AG04449 (cell line): ENCODE measurements at regions not wholly inside any gene's neighbourhood (a gene's known extent, or its start where the extent isn't known, plus 50 kb on each side); places are given as distances from the start of the nearest gene placed in this dataset.

Experiments used
- CTCF ChIA-PET: fragments of 350-600 bp; formaldehyde crosslinking; extraction: SDS; loops from one replicate; lab custom pipeline; 2021; ENCODE audit warnings: antibody characterized with exemption; lab: Yijun Ruan, JAX
- POLR2A ChIA-PET: fragments of 400-600, 350-600 bp; formaldehyde crosslinking; extraction: SDS; loops from one replicate; lab custom pipeline; 2020; ENCODE audit warnings: antibody characterized with exemption, inconsistent platforms; lab: Yijun Ruan, JAX
- DNase-seq: peaks from one replicate; pipeline ENCODE4 v3.0.0-alpha.2; 2010; ENCODE audit warnings: low read depth, low spot score
- H3K4me3 ChIP-seq: 2 replicates; pipeline ENCODE4 v1.5.1; 2011; ENCODE audit warnings: low read depth, mild to moderate bottlenecking, control low read depth, low read length
- TF ChIP-seq, protein P1 (sequence below): IDR thresholded peaks from one replicate; pipeline ENCODE4 v1.5.1; 2011; ENCODE audit warnings: mild to moderate bottlenecking, moderate library complexity, low read length, control low read depth, inconsistent platforms; ENCODE audit not compliant: insufficient read depth; ENCODE audit errors: missing control alignments

DNA sequence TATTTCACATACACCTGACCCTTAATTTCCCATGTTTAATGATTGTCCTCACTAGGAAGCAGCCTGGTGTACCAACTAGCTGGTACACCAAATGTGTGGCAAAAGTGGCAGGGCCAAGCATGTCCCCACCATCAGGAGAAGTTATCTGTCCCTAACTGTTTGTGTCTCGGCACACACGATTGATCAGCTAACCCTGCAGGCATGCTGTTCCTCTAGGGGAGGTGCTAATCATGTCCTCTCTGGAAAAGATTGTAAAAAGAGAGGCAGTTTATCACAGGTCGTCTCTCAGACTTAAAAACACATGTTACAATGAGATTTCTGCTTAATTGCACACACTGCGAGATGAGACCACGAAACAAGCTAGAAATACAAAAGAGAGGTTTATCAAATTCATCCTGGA lies 342.7 kb downstream of the DIRAS2 start:
- no peak for DNase-seq
- TF ChIP-seq, protein P1, sequence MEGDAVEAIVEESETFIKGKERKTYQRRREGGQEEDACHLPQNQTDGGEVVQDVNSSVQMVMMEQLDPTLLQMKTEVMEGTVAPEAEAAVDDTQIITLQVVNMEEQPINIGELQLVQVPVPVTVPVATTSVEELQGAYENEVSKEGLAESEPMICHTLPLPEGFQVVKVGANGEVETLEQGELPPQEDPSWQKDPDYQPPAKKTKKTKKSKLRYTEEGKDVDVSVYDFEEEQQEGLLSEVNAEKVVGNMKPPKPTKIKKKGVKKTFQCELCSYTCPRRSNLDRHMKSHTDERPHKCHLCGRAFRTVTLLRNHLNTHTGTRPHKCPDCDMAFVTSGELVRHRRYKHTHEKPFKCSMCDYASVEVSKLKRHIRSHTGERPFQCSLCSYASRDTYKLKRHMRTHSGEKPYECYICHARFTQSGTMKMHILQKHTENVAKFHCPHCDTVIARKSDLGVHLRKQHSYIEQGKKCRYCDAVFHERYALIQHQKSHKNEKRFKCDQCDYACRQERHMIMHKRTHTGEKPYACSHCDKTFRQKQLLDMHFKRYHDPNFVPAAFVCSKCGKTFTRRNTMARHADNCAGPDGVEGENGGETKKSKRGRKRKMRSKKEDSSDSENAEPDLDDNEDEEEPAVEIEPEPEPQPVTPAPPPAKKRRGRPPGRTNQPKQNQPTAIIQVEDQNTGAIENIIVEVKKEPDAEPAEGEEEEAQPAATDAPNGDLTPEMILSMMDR: no peak
- no peak overlapping the region for H3K4me3 ChIP-seq
- ChIA-PET POLR2A (no interaction called here), CTCF (interaction anchor here (0.8 kb wide), 1 partner anchor 12 kb away, joined by 3 read pairs; no protein-coding TSS in a partner anchor)

DNA sequence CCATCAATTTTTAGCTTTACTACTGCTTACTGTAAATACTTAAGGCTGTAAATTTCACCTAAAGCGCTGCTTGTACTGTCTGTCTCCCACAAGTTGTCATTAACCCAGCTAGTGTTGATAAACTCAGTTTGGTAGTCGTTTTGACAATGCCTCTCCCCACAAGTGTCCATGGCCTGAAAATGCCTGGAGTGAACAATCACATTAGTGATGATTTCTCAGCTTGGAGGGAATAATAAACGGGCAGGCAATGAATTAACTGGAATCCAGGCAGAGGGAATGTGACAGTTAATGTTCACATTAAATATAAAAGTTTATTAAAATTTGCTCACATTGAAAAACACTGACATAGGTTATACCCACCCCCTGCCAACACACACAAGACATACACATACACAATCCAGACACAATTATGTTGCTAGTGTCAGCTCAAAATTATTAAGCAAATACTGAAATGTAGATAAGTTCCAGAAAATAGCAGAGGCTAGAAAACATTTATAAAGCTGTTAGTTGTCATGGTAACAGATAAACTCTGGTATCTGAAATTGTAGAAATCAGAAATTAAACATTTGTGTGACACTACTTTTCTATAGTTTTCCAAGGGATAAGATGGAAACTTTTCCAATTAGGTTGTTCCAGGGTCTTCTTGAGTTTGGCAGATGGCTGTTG lies 341.9 kb downstream of the DIRAS2 start:
- ChIA-PET POLR2A (interaction anchor here (0.7 kb wide), 1 partner anchor 741 kb away, joined by 3 read pairs; no protein-coding TSS in a partner anchor), CTCF (no interaction called here)
- DNase-seq: no peak
- TF ChIP-seq, protein P1: no peak
- H3K4me3 ChIP-seq: no peak overlapping the region

DNA sequence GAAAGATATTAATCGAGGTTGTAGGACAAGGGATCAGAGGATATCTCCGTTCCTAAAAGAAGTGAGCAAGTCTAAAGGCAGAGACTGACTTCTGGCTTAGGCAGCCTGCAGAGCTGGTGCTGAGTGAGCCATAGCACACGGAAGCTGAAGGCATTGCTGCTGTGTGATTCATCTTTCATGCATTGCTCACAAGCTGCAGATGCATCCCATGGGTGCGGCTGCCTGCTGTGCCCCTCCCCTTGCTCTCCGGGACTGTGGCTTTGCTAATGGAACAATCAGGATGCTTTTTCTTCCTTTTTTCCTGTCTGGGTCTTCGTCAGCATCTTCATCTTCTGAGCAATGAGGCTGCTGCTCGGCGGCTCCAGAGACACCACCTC lies 341.4 kb downstream of the DIRAS2 start:
- no peak overlapping the region for H3K4me3 ChIP-seq
- TF ChIP-seq, protein P1: no peak
- DNase-seq: peak; percentile 74
- ChIA-PET POLR2A (interaction anchor here (0.7 kb wide), 1 partner anchor 742 kb away, joined by 3 read pairs; no protein-coding TSS in a partner anchor), CTCF (no interaction called here)

DNA sequence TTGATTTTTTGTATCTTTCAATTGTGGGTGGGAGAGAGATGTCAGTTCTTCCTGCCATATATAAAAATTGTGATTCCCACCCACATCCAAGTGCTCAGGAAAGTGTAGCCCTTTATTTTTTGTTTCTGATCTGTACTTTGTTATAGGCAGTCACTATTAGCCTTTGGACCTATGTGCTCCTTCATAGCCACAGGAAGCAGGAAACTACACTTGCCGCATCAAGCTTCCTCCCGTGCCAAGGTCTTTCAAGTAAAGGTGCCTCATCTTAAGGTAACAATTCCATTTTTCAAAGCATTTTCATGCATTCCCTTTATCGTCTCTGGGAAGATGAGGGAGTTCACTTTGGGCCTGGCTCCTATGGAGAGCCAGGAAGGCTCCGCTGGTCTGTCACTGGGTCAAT lies 339.0 kb downstream of the DIRAS2 start:
- ChIA-PET CTCF (no interaction called here), POLR2A (no interaction called here)
- no peak for DNase-seq
- no peak overlapping the region for H3K4me3 ChIP-seq
- TF ChIP-seq, protein P1: no peak

DNA sequence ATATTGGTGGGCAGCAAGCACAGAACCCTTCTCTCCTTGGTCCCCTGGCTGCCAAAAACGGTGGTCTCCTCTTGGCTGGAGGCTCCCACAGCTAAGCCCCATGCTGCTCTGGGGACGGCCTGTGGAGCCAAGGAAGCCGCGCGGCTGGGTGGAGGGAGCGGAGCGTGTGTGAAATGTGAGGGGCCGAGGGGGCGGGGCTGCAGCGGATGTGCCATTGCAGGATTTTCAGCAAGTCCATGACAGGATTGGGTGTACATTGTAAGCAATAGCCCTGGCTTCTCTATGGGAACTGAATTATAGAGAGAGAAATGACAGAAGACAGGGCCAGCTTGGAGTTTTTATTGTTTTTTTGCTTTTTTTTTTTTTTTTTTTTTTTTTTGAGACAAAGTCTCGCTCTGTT lies 336.5 kb downstream of the DIRAS2 start:
- POLR2A ChIA-PET: no interaction called here

DNA sequence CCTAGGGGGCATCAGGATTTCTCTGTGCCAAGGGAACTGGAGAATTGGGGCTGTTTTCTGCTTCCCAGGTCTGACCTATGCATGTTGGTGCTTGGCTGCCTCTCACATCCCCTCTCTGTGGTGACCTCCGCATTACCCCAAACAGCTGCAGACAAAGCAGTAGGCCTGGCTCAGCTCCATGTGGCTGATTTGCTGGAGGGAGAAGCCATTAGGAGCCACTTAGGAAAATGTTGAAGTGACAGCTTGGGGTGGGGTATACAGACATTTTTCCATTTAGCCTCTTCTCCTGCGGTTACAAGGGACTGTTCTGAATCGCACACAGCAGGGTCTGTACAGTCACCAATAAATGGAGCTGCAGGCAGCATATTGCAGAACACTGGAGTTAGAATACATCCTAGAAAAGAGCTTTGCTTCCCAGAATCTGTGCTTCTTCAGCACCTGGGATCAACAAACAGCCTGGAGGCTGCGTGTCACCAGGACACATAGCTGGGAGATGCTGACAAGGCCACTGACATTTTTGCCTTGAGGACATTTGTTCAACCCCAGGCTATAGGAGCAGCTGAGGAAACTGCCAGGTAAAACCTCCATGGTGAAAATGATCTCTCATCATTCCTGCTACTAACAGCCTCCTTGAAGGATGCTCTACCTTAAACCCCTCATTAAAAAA lies 335.3 kb downstream of the DIRAS2 start:
- POLR2A ChIA-PET: no interaction called here

More for the DNA sequence above, 336.5 kb downstream of the DIRAS2 start:
- TF ChIP-seq, protein P1: no peak
- no peak overlapping the region for H3K4me3 ChIP-seq
- DNase-seq: no peak
- CTCF ChIA-PET: no interaction called here

More for the DNA sequence above, 335.3 kb downstream of the DIRAS2 start:
- DNase-seq: no peak
- CTCF ChIA-PET: no interaction called here
- no peak overlapping the region for H3K4me3 ChIP-seq
- TF ChIP-seq, protein P1: no peak
